ENCODE measurements at regions not wholly inside any gene's neighbourhood (a gene's known extent, or its start where the extent isn't known, plus 50 kb on each side); places are given as distances from the start of the nearest gene placed in this dataset.

DNA sequence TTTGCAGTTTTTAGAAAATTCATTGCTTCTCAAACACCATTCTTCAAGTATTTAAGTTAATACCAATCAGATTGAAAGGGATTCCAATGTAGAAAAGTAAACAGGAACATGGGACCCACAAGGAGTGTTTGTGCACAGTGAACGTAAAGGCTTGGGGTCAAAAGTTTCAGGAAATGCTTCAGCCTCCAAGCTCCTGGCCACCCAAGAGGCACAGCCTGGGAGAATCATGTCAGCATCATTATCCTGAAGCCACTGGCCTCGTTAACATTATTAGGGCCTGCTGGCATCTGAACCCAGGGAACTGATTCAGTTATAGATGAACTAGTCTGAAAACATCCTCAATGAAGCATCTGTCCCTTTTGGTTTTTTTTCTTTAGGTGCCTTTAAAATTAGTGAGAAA lies 122.9 kb downstream of the NXNL2 start:
- 48% methylated on average over 2 of the region's 2 CpGs for WGBS
- TF ChIP-seq RAD21 (IDR thresholded peaks at IDR 0.05) (no peak), FOXA2 (IDR thresholded peaks at IDR 0.05) (no peak), NR2F2 (IDR thresholded peaks at IDR 0.05) (no peak), TAF1 (conservative IDR thresholded peaks at IDR 0.05) (no peak), FOXA1 (IDR thresholded peaks at IDR 0.05) (no peak)
- DNase-seq (ENCODE audit: low spot score) = no peak
- H3K4me3 ChIP-seq (ENCODE audit: low read depth in 1 of 3, low read length in 3 of 3) = no peak overlapping the region
- no peaks in the 10 kb centered on the region for H3K27me3 ChIP-seq (ENCODE audit: control insufficient read depth in 4 of 4, insufficient read depth in 4 of 4, low read length in 3 of 4)
- H3K9ac ChIP-seq (ENCODE audit: low read depth in 1 of 2, low read length in 2 of 2) = no peak overlapping the region
- H3K9me3 ChIP-seq (ENCODE audit: control insufficient read depth in 4 of 4, low read length in 3 of 4) = no peaks in the 10 kb centered on the region
- no peaks in the 10 kb centered on the region for H3K36me3 ChIP-seq (ENCODE audit: control insufficient read depth in 4 of 4, insufficient read depth in 3 of 4, low read depth in 1 of 4, low read length in 3 of 4)
- H3K4me1 ChIP-seq (ENCODE audit: control insufficient read depth in 4 of 4, insufficient read depth in 4 of 4, low read length in 3 of 4) = no peaks in the 10 kb centered on the region
- no peak overlapping the region for H3K27ac ChIP-seq (ENCODE audit: low read depth in 1 of 2, low read length in 2 of 2)

DNA sequence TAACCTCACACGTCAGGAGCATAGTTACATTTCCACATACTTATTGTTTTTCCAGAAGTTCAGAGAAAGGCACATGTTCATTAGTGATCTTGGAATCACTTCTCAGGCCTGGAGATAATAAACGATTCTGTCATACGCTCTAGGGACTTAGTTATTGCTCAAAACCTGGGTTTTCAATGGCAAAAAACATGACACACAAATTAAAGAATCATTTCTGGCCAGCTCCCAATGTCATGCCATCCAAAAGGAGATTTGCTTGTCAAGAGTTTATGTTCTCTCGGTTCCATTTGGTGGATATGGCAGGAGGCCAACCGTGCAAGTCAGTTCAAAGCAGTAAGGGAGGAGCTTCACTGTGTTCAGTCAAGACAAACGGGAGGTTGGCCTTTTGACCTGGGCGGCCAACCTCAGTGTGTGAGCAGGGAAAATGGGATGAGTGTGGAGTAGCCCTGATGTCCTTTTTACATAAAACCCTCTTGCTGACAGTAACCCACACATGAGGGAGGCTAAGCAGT lies 123.4 kb downstream of the NXNL2 start:
- Histone ChIP-seq H3K4me3 (ENCODE audit: low read depth in 1 of 3, low read length in 3 of 3) (no peak overlapping the region), H3K4me1 (ENCODE audit: control insufficient read depth in 4 of 4, insufficient read depth in 4 of 4, low read length in 3 of 4) (no peaks in the 10 kb centered on the region), H3K36me3 (ENCODE audit: control insufficient read depth in 4 of 4, insufficient read depth in 3 of 4, low read depth in 1 of 4, low read length in 3 of 4) (no peaks in the 10 kb centered on the region), H3K27ac (ENCODE audit: low read depth in 1 of 2, low read length in 2 of 2) (no peak overlapping the region), H3K9ac (ENCODE audit: low read depth in 1 of 2, low read length in 2 of 2) (no peak overlapping the region), H3K9me3 (ENCODE audit: control insufficient read depth in 4 of 4, low read length in 3 of 4) (no peaks in the 10 kb centered on the region), H3K27me3 (ENCODE audit: control insufficient read depth in 4 of 4, insufficient read depth in 4 of 4, low read length in 3 of 4) (no peaks in the 10 kb centered on the region)
- TF ChIP-seq JUND (IDR thresholded peaks at IDR 0.05) = no peak
- TF ChIP-seq NR2F2 (IDR thresholded peaks at IDR 0.05) = peak; percentile 34
- DNase-seq (ENCODE audit: low spot score) = no peak
- 60% methylated on average over 7 of the region's 7 CpGs for WGBS

DNA sequence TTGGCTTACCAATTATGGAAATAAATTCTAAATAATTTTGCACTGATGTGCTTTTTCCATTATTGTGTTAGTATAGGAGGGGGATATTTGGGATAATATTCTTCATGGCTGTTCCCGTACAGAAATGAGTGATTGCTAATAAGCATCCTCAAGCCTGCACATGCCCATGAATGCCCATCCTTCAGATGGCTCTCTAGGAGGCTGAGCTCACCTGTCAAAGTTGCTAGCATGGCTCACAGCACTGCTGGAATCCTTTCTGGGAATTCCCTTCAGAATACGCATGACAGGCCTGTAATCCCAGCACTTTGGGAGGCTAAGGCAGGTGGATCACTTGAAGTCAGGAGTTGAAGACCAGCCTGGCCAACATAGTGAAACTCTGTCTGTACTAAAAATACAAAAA lies 124.1 kb downstream of the NXNL2 start:
- WGBS = 94% methylated on average over 2 of the region's 2 CpGs
- no peak overlapping the region for H3K9ac ChIP-seq (ENCODE audit: low read depth in 1 of 2, low read length in 2 of 2)

More for the DNA sequence above, 124.1 kb downstream of the NXNL2 start:
- no peaks in the 10 kb centered on the region for H3K36me3 ChIP-seq (ENCODE audit: control insufficient read depth in 4 of 4, insufficient read depth in 3 of 4, low read depth in 1 of 4, low read length in 3 of 4)
- DNase-seq (ENCODE audit: low spot score) = no peak
- no peak overlapping the region for H3K27ac ChIP-seq (ENCODE audit: low read depth in 1 of 2, low read length in 2 of 2)
- H3K27me3 ChIP-seq (ENCODE audit: control insufficient read depth in 4 of 4, insufficient read depth in 4 of 4, low read length in 3 of 4) = no peaks in the 10 kb centered on the region
- TF ChIP-seq GABPA (IDR thresholded peaks at IDR 0.05 in 1 of 2, conservative IDR thresholded peaks at IDR 0.05 in 1 of 2) (no peak), EGR1 (IDR thresholded peaks at IDR 0.05; ENCODE audit: low read depth in 2 of 2) (no peak), JUND (IDR thresholded peaks at IDR 0.05) (no peak), FOXA1 (IDR thresholded peaks at IDR 0.05) (no peak), RAD21 (IDR thresholded peaks at IDR 0.05) (no peak), HNF4A (conservative IDR thresholded peaks at IDR 0.05) (no peak), YY1 (IDR thresholded peaks at IDR 0.05) (no peak), SP1 (IDR thresholded peaks at IDR 0.05) (no peak), NR2F2 (IDR thresholded peaks at IDR 0.05) (no peak), RXRA (IDR thresholded peaks at IDR 0.05) (no peak)
- TF ChIP-seq, protein P1, sequence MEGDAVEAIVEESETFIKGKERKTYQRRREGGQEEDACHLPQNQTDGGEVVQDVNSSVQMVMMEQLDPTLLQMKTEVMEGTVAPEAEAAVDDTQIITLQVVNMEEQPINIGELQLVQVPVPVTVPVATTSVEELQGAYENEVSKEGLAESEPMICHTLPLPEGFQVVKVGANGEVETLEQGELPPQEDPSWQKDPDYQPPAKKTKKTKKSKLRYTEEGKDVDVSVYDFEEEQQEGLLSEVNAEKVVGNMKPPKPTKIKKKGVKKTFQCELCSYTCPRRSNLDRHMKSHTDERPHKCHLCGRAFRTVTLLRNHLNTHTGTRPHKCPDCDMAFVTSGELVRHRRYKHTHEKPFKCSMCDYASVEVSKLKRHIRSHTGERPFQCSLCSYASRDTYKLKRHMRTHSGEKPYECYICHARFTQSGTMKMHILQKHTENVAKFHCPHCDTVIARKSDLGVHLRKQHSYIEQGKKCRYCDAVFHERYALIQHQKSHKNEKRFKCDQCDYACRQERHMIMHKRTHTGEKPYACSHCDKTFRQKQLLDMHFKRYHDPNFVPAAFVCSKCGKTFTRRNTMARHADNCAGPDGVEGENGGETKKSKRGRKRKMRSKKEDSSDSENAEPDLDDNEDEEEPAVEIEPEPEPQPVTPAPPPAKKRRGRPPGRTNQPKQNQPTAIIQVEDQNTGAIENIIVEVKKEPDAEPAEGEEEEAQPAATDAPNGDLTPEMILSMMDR (IDR thresholded peaks at IDR 0.05; ENCODE audit: low read depth, low read length, missing input control) = no peak
- TF ChIP-seq, protein P2, sequence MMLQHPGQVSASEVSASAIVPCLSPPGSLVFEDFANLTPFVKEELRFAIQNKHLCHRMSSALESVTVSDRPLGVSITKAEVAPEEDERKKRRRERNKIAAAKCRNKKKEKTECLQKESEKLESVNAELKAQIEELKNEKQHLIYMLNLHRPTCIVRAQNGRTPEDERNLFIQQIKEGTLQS (IDR thresholded peaks at IDR 0.05) = no peak
- TF ChIP-seq, protein P3, sequence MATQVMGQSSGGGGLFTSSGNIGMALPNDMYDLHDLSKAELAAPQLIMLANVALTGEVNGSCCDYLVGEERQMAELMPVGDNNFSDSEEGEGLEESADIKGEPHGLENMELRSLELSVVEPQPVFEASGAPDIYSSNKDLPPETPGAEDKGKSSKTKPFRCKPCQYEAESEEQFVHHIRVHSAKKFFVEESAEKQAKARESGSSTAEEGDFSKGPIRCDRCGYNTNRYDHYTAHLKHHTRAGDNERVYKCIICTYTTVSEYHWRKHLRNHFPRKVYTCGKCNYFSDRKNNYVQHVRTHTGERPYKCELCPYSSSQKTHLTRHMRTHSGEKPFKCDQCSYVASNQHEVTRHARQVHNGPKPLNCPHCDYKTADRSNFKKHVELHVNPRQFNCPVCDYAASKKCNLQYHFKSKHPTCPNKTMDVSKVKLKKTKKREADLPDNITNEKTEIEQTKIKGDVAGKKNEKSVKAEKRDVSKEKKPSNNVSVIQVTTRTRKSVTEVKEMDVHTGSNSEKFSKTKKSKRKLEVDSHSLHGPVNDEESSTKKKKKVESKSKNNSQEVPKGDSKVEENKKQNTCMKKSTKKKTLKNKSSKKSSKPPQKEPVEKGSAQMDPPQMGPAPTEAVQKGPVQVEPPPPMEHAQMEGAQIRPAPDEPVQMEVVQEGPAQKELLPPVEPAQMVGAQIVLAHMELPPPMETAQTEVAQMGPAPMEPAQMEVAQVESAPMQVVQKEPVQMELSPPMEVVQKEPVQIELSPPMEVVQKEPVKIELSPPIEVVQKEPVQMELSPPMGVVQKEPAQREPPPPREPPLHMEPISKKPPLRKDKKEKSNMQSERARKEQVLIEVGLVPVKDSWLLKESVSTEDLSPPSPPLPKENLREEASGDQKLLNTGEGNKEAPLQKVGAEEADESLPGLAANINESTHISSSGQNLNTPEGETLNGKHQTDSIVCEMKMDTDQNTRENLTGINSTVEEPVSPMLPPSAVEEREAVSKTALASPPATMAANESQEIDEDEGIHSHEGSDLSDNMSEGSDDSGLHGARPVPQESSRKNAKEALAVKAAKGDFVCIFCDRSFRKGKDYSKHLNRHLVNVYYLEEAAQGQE (IDR thresholded peaks at IDR 0.05) = no peak
- TF ChIP-seq, protein P4, sequence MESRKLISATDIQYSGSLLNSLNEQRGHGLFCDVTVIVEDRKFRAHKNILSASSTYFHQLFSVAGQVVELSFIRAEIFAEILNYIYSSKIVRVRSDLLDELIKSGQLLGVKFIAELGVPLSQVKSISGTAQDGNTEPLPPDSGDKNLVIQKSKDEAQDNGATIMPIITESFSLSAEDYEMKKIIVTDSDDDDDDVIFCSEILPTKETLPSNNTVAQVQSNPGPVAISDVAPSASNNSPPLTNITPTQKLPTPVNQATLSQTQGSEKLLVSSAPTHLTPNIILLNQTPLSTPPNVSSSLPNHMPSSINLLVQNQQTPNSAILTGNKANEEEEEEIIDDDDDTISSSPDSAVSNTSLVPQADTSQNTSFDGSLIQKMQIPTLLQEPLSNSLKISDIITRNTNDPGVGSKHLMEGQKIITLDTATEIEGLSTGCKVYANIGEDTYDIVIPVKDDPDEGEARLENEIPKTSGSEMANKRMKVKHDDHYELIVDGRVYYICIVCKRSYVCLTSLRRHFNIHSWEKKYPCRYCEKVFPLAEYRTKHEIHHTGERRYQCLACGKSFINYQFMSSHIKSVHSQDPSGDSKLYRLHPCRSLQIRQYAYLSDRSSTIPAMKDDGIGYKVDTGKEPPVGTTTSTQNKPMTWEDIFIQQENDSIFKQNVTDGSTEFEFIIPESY (IDR thresholded peaks at IDR 0.05) = no peak
- peaks cover 0 to 2% (median 0%) of the 10 kb centered on the region in 4 donors for H3K9me3 ChIP-seq (ENCODE audit: control insufficient read depth in 4 of 4, low read length in 3 of 4)
- H3K4me3 ChIP-seq (ENCODE audit: low read depth in 1 of 3, low read length in 3 of 3) = no peak overlapping the region
- H3K4me1 ChIP-seq (ENCODE audit: control insufficient read depth in 4 of 4, insufficient read depth in 4 of 4, low read length in 3 of 4) = no peaks in the 10 kb centered on the region

Data from liver (tissue), 8 donors.